HG03060 (cell line): ENCODE measurements at regions not wholly inside any gene's neighbourhood (a gene's known extent, or its start where the extent isn't known, plus 50 kb on each side); places are given as distances from the start of the nearest gene placed in this dataset.
"Not testable (repeated sequence)": the region's sequence is repeated elsewhere in the genome, so short reads cannot be mapped to it uniquely, and the experiment has no call there.

Experiments
- ATAC-seq: cut with Tn5 transposase; IDR thresholded peaks from one replicate; pipeline ENCODE4 v1.9.1; 2021; ENCODE audit warnings: low read depth, moderate number of reproducible peaks; ENCODE audit not compliant: unreplicated experiment

GRCh38 chr13:53101883-53102282 lies 73.3 kb downstream of the OLFM4 start:
- no peak for ATAC-seq

DNA sequence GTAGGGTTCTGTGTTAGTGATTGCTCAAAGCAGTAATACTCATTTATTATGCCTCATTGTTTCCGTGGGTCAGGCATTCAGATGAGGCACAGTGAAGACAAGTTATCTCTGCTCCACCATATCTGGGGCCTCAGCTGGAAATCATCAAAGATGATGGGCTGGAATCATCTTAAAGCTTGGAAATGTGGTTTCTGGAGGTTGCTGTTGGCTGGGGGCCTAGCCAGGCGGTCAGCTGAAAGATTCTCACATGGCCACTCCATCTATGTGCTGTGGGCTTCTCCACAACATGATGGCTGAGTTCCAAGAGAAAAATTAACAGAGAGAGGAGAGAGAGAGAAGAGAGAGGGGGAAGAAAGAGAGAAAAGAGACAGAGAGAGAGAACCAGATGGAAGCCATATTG lies 75.5 kb downstream of the OLFM4 start:
- no peak for ATAC-seq

DNA sequence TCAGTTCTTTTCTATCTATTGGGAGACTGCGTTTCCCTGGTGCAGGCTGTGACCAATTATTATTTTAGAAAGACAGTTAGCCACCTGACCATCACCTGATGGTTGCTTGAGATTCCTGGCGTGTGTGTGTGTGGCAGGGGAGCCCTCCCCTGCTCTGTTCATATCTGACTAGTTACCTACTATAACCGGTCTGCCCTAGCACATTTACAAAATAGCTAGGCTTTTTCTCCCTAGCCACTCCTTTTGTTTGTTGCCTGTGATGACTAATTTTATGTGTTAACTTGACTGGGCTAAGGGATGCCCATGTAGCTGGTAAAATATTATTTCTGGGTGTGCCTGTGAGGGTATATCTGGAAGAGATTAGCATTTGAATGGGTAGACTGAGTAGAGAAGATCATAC lies 76.9 kb downstream of the OLFM4 start:
- ATAC-seq, result no peak

DNA sequence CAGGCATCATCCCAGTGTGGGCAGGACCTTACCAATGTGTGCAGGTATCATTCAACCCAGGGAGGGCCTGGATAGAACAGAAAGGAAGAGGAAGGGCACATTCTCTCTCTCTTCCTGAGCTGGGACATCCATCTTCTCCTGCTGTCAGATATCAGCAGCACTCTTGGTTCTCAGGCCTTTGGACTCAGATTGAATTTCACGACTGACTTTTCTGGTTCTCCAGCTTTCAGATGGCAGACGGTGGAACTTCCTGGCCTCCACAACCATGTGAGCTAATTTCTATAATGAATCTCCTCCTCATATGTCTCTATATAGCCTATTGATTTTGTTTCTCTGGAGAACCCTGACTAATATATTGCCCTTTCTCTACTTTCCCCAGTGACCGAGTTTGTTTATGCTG lies 77.3 kb downstream of the OLFM4 start:
- no peak for ATAC-seq

DNA sequence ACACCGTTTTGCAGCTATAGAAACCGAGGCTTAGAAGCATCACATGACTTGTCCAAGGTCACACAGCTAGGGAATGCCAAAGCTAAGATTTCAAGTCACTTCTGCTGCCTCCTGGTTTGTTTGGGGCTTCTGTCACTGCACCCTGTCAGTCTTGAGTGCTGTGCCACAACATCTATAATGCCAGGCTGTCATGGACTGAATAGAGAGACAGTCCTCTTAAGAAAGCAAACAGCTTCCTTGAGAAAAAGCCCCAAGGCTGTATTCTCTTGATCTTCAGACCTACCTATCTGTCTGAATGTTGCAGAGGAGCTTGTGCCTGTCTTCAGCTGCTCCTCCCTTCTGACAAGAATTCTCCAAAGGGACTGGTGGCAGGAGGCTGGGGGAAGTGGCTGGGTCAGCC lies 81.6 kb downstream of the OLFM4 start:
- no peak for ATAC-seq

DNA sequence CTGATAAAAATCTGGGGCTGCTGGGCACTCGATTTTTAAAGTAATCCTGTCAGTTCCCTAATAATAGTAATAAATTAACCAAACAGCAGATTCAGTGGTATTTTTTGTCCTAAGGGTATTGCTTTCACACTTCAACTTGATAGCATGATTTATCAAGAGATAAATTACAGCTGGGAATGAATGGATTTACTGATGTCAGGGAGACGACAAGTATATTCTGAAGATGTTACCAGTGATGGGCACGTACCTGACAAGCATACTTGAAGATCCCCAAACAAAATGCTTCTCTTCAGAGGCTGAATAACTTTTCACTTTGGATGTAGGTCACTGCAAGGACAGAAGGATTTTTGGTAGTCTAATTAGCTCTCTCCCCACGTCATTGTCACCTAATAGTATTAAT lies 82.0 kb downstream of the OLFM4 start:
- no peak for ATAC-seq

GRCh38 chr13:53112522-53112921 lies 83.9 kb downstream of the OLFM4 start:
- no peak for ATAC-seq

DNA sequence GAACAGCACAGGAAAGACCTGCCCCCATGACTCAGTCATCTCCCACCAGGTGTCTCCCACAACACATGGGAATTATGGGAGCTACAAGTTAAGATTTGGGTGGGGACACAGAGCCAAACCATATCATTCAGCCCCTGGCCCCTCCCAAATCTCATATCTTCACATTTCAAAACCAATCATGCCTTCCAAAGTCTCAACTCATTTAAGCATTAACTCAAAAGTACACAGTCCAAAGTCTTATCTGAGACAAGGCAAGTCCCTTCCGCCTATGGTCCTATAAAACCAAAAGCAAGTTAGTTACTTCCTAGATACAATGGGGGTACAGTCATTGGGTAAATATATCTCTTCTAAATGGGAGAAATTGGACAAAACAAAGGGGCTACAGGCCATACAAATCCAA lies 88.4 kb downstream of the OLFM4 start:
- not testable (repeated sequence) for ATAC-seq

GRCh38 chr13:53121131-53121773 lies 92.6 kb downstream of the OLFM4 start:
- ATAC-seq, result no peak

- no peak for ATAC-seq
Observed at GRCh38 chr13:53121919-53122318, 93.3 kb downstream of the OLFM4 start.

- no peak for ATAC-seq
Observed at GRCh38 chr13:53123536-53123935, 94.9 kb downstream of the OLFM4 start.

- no peak for ATAC-seq
Observed at GRCh38 chr13:53124623-53125022, 96.0 kb downstream of the OLFM4 start.

DNA sequence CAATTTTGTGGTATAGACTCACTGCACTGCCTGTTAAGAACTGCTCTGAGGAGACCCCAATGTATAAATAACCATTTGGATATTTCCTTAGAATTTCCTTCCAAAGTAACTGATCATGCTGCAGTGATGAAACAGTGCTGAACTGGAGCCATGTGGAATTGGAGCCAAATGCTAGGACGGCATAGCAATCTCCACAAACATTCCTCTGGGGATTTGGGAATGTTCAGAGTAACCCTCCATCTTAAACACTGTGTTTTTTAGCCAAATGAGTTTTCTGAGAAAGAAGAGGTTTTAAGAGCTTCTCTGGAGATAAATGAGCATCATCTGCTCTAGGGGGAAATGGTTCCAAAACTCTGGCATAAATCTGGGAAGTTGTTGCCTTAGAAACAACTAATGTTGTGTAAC lies 98.2 kb downstream of the OLFM4 start:
- ATAC-seq, result no peak

GRCh38 chr13:53127373-53127772 lies 98.8 kb downstream of the OLFM4 start:
- no peak for ATAC-seq

DNA sequence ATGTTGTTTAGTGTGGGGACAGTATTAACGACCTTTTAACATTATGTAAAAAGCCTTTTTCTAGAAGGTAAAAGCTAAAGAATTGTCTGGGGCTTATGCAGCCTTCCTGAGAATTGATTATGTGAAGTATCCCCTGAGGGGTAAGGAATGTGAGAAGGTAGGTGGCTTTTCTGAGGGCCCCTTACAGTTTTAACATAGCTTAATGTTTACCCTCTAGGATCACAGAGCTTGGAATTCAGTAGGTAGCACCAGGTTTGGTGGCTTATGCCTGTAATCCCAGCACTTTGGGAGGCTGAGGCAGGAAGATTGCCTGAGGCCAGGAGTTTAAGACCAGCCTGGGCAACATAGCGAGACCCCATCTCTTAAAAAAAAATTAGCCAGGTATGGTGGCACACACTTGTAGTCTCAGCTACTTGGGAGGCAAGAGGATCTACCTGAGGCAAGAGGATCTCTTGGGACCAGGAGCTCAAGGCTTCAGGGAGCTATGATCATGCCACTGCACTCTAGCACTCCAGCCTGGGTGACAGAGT lies 101.3 kb downstream of the OLFM4 start:
- ATAC-seq, result no peak

DNA sequence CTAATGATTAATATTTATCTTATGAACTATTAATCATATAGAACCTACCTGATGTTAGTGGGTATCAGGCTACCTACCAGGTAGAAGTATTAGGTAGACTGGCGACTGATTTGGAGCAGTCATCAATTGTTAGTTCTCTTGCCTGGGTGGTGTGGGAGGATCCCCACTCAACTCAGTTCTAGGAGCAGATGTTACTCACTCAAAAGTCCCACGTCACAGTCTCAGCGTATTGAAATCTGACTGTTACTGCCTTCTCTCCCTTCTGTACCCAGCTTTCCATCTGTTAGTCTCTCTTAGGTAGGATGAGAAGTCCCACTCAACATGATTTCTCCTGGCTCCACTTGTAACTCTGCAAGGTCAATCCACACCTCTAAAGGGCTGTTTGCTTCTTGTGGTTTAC lies 102.7 kb downstream of the OLFM4 start:
- ATAC-seq, result no peak

- ATAC-seq, result no peak
Observed at GRCh38 chr13:53135301-53135700, 106.7 kb downstream of the OLFM4 start.

DNA sequence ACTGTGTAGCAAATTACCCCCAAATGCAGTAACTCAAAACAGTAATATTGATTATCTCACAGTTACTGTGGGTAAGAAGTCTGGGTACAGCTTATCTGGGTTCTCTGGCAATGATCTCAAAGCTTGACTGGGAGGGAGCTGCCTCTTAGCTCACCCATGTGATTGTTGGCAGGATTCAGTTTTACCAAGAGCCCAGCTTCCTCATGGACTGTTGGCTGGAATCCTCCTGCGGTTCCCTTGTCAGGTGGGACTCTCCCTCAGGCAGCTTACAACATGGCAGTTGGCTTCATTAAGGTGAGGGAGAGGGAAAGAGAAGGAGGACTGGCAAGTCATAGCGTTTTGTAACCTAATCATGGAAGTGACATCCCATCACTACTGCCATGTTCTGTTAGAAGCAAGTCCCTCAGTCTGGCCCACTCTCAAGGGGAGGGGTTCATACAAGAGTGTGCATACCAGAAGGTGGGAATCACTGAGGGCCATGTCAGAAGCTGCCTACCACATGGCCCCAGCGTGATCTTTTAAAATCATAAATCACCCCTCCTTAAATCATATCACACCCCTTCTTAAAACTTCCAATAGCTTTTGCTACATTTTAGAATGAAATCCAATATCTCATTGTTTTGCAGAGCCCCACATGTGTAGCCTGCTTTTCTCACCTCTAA lies 108.1 kb downstream of the OLFM4 start:
- ATAC-seq, result no peak

DNA sequence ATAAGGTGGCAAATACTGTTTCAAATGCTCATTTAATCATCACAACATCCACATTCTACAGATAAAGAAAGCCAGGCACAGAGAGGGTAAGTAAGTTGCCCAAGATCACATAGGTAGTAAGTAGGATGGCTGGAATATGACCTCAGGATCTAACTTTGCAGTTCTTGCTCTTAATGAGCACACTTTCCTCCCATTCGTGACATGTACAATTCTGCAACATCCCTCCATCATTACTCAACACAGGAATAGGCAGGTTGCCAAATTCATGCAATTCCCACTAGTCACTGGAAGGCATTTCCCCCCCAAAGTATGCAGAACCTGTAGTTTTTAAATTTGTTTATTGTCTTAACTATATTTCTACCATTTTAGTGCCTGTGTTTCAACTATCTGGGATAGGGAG lies 109.2 kb downstream of the OLFM4 start:
- no peak for ATAC-seq

- ATAC-seq, result no peak
Observed at GRCh38 chr13:53138376-53139036, 109.9 kb downstream of the OLFM4 start.

DNA sequence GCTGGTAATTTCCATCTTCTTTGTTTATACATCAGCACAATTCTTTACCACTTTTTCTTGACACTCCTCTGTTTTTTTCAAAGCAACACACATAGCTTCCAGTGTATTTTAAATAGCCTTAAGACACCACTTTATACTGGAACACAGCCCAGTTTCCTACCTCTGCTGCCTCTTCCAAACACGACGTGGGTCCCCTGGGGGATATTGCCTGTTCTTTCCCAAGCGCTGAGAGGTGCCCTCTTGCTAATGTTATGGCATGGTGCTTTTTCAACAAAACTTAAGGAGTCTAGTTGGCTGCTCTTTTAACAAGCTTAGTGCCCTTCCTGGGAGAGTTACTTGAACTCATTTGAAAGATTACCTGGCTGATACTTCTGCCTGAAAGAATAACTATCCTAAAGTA lies 112.7 kb downstream of the OLFM4 start:
- ATAC-seq, result no peak

DNA sequence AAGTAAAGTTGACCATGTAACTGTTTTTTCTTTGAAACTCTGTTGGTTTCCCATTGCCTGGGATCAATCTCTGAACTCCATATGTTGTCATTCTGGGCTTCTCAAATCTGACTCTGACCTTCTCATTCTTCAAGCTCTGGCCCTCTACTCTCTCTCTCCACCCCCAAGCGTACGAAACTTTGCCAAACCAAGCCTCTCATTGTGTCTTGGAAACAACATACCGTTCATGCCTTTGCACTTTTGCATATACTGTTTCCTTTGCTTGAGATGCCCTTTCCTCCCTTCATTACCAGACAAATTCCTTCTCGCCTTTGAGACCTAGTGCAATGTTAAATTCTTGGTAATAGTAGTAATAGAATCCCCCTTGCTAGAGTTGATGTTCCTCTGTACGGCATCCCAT lies 113.7 kb downstream of the OLFM4 start:
- no peak for ATAC-seq
